ENCODE measurements at regions not wholly inside any gene's neighbourhood (a gene's known extent, or its start where the extent isn't known, plus 50 kb on each side); places are given as distances from the start of the nearest gene placed in this dataset.

DNA sequence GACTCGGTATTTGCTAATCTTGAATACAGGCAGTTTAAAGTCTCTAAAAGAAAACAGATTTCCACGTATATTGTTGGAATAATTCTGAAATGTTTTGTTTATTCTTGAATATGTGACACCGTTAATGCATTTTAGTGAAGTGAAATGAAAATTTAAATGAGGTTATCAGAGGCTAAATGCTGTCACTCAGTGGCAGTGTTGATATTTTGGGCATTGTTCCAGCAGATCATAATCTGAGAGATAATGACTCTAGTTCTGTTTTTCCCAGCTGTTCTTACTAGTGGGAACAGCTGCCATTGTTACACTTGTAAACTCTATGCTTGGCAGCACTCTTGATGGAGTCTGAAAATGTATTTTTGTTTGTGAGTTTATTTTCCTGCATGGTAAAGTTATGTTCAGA lies 365.6 kb upstream of the SLC10A2 start:
- TF ChIP-seq, protein P1, sequence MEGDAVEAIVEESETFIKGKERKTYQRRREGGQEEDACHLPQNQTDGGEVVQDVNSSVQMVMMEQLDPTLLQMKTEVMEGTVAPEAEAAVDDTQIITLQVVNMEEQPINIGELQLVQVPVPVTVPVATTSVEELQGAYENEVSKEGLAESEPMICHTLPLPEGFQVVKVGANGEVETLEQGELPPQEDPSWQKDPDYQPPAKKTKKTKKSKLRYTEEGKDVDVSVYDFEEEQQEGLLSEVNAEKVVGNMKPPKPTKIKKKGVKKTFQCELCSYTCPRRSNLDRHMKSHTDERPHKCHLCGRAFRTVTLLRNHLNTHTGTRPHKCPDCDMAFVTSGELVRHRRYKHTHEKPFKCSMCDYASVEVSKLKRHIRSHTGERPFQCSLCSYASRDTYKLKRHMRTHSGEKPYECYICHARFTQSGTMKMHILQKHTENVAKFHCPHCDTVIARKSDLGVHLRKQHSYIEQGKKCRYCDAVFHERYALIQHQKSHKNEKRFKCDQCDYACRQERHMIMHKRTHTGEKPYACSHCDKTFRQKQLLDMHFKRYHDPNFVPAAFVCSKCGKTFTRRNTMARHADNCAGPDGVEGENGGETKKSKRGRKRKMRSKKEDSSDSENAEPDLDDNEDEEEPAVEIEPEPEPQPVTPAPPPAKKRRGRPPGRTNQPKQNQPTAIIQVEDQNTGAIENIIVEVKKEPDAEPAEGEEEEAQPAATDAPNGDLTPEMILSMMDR (conservative IDR thresholded peaks at IDR 0.05; ENCODE audit: low read depth, low read length) = no peak
- TF ChIP-seq EZH2 (IDR thresholded peaks at IDR 0.05; ENCODE audit: low read length, unreplicated experiment) = no peak
